ENCODE measurements at regions not wholly inside any gene's neighbourhood (a gene's known extent, or its start where the extent isn't known, plus 50 kb on each side); places are given as distances from the start of the nearest gene placed in this dataset.

DNA sequence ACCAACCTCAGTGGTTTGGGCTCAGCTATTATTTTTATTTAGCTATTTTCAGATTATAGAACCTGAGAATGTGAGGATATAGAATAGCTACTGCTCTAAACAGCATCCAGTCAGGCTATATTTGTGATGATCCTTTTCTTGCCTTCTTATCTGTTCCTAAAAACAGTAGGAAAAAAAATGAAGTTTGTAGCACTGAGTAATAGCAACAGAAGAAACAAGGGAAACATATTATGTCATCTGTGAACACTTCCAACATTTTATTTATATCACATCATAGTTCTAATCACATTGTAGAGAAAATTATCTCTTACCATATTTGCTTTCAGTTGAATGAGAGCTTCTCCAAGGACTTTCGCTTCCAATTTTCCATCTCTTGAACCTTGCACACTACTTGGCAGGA, 229.6 kb upstream of the PTPRZ1 start:
- TF ChIP-seq TAF1 (IDR thresholded peaks at IDR 0.05; ENCODE audit: borderline replicate concordance, insufficient read depth, low read length) (no peak), POLR2AphosphoS5 (IDR thresholded peaks at IDR 0.05; ENCODE audit: low read depth, low read length) (no peak)
